Esophagus squamous epithelium (tissue), 4 donors: ENCODE measurements at regions not wholly inside any gene's neighbourhood (a gene's known extent, or its start where the extent isn't known, plus 50 kb on each side); places are given as distances from the start of the nearest gene placed in this dataset.

Experiments
- CTCF ChIP-seq, 6 experiments: fragments of 450-650 bp in 4 of 6; fragments of 200-600 bp in 2 of 6; sonication (generic) in 2 of 6; IDR thresholded peaks; one replicate each; pipeline ENCODE4 v1.5.1; 2016 to 2019; ENCODE audit warnings: antibody characterized with exemption in 6 of 6, mild to moderate bottlenecking in 4 of 6, moderate library complexity in 4 of 6
- POLR2A ChIP-seq, 4 donors: fragments of 450-650 bp; IDR thresholded peaks; one replicate each; pipeline ENCODE4 v1.6.1; 2017; ENCODE audit warnings: antibody characterized with exemption in 4 of 4, mild to moderate bottlenecking in 4 of 4, moderate library complexity in 3 of 4

GRCh38 chr6:14818422-14818884 is 427.4 kb upstream of the JARID2 start:
- TF ChIP-seq CTCF (IDR thresholded peaks at IDR 0.05) (no peak), POLR2A (IDR thresholded peaks at IDR 0.05) (no peak)
